NOMO-1 treated with DMSO at 0.1 percent for 48 hours (cell line): ENCODE measurements at regions not wholly inside any gene's neighbourhood (a gene's known extent, or its start where the extent isn't known, plus 50 kb on each side); places are given as distances from the start of the nearest gene placed in this dataset.
A peak's percentile ranks its signal among the peaks of the same experiment; 100 is the strongest.
"Not testable (repeated sequence)": the region's sequence is repeated elsewhere in the genome, so short reads cannot be mapped to it uniquely, and the experiment has no call there.

Source experiments
- DNase-seq: peaks from one replicate; lab custom pipeline; 2025; ENCODE audit not compliant: unreplicated experiment; lab: John Stamatoyannopoulos, UW

GRCh38 chr2:2516386-2516785 is 185.3 kb upstream of the MYT1L start:
- no peak for DNase-seq

- no peak for DNase-seq
Measured at GRCh38 chr2:2512931-2513330, 181.9 kb upstream of the MYT1L start.

GRCh38 chr2:2507417-2507997 is 176.4 kb upstream of the MYT1L start:
- no peak for DNase-seq

- DNase-seq, result no peak
Measured at GRCh38 chr2:2506536-2506935, 175.5 kb upstream of the MYT1L start.

GRCh38 chr2:2505604-2506003 is 174.5 kb upstream of the MYT1L start:
- DNase-seq, result no peak

GRCh38 chr2:2503864-2504418 is 172.9 kb upstream of the MYT1L start:
- DNase-seq, result no peak

- no peak for DNase-seq
Measured at GRCh38 chr2:2502201-2502549, 171.1 kb upstream of the MYT1L start.

GRCh38 chr2:2501454-2502200 is 170.6 kb upstream of the MYT1L start:
- DNase-seq, result no peak

GRCh38 chr2:2495606-2496005 is 164.5 kb upstream of the MYT1L start:
- no peak for DNase-seq

- DNase-seq, result no peak
Measured at GRCh38 chr2:2493496-2493895, 162.4 kb upstream of the MYT1L start.

GRCh38 chr2:2492800-2493199 is 161.7 kb upstream of the MYT1L start:
- DNase-seq, result no peak

GRCh38 chr2:2491964-2492363 is 160.9 kb upstream of the MYT1L start:
- no peak for DNase-seq

- no peak for DNase-seq
Measured at GRCh38 chr2:2484301-2484700, 153.2 kb upstream of the MYT1L start.

- no peak for DNase-seq
Measured at GRCh38 chr2:2482851-2483250, 151.8 kb upstream of the MYT1L start.

- no peak for DNase-seq
Measured at GRCh38 chr2:2472881-2473280, 141.8 kb upstream of the MYT1L start.

GRCh38 chr2:2472044-2472443 is 141.0 kb upstream of the MYT1L start:
- DNase-seq, result no peak

- peak; percentile 69 for DNase-seq
Measured at GRCh38 chr2:2466534-2466933, 135.5 kb upstream of the MYT1L start.

- DNase-seq, result no peak
Measured at GRCh38 chr2:2464643-2465042, 133.6 kb upstream of the MYT1L start.

GRCh38 chr2:2464094-2464493 is 133.0 kb upstream of the MYT1L start:
- no peak for DNase-seq

- DNase-seq, result no peak
Measured at GRCh38 chr2:2456721-2457120, 125.6 kb upstream of the MYT1L start.

GRCh38 chr2:2455151-2455550 is 124.1 kb upstream of the MYT1L start:
- no peak for DNase-seq

- DNase-seq, result no peak
Measured at GRCh38 chr2:2452961-2453360, 121.9 kb upstream of the MYT1L start.

- not testable (repeated sequence) for DNase-seq
Measured at GRCh38 chr2:2451275-2451674, 120.2 kb upstream of the MYT1L start.
